Right lung (tissue), 2 donors: ENCODE measurements at regions not wholly inside any gene's neighbourhood (a gene's known extent, or its start where the extent isn't known, plus 50 kb on each side); places are given as distances from the start of the nearest gene placed in this dataset.
A peak's percentile ranks its signal among the peaks of the same experiment; 100 is the strongest.
"Not testable (repeated sequence)": the region's sequence is repeated elsewhere in the genome, so short reads cannot be mapped to it uniquely, and the experiment has no call there.

Source experiments
- DNase-seq, 2 donors: peaks; one replicate each; pipeline ENCODE4 v3.0.0-alpha.2; 2013

DNA sequence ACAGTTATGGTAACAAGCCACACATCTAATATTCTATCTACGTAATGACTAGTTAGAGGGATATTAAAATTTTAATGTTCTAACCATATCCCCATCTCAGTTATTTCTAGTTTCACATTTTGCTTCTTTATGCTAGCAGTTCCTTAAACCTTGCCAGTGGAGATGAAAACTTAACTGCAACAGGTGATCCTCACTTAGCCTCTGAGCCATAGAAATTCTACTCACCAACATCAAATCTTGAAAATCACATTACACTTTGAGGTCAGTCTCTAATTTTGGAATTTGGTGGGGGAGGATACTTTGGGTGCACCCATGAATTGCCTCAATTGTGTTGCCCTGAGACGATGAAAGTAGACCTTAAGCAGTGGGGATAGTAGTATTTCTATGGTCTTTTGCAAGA, 256.4 kb downstream of the GATA3 start:
- DNase-seq, result no peak

DNA sequence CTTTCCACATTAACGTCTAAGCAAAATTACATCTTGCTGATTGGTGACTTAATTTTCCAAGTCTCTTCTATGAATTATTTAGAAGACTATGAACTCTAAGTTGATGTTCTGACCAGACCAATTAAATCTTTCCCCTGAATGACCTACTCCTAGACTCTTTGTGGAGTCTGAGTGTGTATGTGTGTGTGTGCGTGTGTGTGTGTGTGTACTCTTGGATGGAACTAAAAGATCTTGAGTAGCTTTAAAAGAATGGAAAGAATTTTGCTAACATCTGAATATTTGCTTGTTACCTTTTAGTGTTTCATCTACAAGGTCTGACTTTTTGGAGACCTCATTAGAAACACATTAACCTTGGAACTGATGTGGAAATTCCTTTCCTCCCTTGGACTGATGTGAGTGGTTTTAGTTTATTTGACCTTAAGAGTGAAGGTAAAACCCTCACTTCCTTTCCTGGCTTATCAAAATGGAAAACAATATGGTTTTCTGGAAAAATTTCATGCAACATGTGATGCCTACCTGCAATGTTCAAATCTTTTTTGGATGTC, 257.1 kb downstream of the GATA3 start:
- DNase-seq, result no peak

DNA sequence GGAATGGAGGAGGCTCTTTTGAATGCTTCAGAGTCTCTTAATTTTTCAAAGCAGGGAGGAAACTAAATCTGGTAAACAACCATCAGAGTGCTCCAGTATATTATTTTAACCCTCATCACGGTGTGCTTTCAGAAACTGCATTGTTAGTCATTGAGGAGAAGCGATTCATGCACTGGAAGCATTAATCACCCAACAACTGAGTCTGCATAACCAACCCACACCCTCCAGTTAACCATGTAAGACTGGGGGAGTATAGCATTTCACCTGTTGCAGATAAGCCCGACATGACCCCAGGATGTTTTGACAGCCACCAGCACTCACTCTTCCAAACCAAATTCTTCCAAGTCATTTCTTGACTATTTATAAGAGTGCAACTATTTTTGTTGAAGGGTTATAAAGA, 257.6 kb downstream of the GATA3 start:
- no peak for DNase-seq

DNA sequence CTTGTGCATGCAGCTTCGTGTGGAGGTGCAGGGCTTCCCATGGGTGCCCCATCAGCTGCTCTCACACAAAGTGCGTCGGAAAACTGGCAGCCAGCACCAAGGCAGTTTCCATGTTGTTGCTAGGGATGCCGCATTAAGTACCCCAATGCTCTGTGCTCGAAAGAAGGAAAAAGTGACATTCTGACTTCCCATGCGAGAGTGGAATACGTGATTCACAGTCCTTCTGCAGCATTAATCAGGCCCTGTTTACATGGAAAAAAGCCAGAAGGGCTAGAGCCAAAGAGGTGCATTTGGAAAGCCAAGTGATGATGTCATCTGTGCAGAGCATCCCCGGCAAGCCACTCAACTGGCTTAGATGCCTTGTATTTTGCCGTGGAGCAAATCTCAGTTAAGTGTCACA, 258.3 kb downstream of the GATA3 start:
- DNase-seq, result no peak

DNA sequence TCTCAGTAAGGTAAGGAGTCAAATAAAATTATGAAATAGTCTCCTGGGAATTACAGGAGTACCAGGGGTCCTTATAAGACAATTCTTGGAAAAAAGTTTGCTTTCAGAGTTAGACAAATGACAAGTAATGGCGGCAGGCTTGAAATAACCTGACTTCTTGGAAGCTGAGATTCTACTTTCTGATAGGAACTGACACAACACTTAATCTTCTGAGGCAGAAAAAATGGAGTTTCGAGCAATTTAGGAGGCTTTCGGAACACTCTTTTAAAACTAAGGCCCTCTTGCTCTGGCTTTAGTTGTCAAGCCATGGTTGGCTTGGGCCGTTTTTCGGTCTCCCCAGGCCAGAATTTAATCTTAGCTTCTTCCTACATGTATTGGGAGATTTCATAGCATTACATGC, 260.0 kb downstream of the GATA3 start:
- no peak for DNase-seq

DNA sequence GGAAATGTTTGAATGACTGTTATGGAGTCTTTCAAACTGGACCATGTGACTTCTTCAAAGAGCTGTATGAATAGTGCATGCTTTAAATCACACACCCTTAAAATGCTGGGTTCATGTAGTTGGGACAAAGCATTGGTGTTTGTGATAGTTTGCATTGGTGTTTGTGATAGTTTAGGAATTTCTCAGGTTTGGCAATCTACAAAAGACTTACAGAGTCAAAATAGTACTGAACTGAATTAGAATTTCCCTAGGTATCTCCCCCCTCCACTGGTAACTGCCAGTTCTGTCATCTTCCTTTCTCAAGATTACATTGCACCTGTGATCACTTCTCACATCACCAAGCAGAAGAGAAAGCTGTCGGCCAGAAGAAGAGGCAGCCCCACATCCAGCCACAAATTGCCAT, 261.1 kb downstream of the GATA3 start:
- DNase-seq, result no peak

DNA sequence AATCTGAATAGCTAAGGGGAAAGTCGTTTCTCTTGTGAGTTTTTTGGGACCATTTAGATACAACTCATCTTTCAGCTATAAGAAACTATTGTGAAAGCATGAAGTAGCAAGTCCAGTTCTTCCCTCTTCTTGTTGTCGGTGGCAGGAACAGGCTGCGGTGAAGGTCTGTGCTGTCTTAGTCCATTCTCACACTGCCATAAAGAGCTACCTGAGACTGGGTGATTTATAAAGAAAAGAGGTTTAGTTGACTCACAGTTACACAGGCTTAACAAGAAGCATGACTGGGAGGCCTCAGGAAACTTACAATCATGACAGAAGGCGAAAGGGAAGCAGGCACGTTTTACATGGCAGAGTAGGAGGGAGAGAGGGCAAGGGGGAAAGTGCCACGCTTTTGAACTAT, 261.8 kb downstream of the GATA3 start:
- no peak for DNase-seq

DNA sequence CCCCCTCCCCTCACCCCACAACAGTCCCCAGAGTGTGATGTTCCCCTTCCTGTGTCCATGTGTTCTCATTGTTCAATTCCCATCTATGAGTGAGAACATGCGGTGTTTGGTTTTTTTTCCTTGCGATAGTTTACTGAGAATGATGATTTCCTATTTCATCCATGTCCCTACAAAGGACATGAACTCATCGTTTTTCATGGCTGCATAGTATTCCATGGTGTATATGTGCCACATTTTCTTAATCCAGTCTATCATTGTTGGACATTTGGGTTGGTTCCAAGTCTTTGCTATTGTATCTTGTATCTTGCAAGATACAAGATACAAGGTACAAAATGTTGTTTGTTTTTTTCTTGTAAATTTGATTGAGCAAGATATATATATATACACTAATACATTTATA, 263.9 kb downstream of the GATA3 start:
- not testable (repeated sequence) for DNase-seq

DNA sequence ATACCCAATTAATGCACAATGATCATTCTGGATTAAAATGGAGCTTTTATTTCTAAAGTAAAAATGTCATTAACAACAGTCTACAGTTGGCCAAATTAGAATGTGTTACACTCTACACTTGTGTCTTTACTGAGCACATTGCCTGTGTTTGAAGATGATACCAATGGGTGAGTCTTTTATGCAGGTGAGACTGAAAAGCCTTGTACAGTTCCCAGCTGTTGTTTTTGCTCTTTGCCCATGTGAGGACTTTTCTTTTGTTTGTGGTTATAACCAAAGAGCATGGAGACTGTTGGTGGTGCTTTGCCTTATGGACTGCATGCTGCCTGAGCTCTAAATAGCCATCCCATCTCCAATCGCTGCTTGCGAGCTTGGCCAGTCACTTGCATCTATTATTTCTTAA, 264.5 kb downstream of the GATA3 start:
- DNase-seq, result no peak

DNA sequence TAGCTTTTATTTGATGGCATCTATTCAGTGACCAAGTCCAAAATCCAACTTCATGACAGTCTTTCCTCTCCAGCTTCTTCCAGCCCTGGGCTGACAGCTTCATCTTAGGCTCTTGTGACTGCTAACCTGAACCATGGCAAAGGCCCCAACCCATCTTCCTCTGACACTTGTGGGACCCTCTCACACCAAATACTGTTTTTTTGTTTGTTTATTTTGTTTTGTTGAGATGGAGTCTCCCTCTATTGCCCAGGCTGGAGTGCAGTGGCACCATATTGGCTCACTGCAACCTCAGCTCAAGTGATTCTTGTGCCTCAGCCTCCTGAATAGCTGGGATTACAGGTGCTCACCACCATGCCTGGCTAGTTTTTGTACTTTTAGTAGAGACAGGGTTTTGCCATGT, 265.2 kb downstream of the GATA3 start:
- DNase-seq, result no peak

DNA sequence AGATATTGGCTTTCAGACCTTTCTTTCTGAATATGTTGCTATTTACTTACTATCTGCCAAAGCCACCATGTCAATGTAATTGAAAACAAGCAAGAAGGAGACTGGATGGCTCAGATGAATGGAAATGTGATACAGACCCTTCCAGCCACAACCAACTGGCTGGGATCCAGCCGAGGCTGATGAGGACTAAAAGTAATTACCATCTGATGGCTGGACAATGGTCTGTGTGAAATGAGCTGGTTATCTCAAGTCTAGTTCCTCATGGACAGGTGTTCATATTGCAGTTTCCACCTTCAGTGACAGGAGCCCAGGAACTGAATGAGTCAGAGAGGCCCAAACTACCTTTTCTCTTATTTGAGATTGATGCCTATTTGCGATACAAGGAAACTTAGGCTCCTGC, 267.5 kb downstream of the GATA3 start:
- DNase-seq, result no peak

DNA sequence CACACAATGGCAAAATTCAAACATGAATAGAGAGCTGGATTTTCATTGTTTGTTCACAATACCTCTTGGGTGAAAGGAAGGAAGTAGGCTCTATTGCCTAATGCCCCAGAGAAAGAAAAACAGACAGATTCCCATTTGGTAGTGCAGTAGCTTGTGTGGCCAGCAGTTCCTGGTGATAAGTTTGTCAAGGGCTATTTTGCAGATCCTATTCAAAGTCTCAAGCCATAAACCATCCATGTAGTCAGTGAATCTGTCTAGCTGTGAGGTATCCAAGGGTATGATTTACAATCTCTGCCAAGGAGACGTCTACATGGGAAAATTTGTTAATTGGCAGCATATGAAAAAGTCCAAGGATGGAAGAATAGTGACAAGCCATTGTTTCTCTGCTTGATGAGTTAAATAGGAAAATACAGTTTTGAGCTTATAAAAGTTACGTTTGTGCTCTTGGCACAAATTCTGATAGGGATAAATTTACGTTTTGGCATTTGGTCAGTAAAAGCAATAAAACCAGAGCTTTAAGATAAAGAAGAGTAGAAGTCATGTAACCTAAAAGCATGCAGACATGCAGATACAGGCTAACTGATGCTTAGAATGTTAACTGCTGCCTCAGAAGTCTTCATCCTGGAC, 269.1 kb downstream of the GATA3 start:
- DNase-seq, result no peak

DNA sequence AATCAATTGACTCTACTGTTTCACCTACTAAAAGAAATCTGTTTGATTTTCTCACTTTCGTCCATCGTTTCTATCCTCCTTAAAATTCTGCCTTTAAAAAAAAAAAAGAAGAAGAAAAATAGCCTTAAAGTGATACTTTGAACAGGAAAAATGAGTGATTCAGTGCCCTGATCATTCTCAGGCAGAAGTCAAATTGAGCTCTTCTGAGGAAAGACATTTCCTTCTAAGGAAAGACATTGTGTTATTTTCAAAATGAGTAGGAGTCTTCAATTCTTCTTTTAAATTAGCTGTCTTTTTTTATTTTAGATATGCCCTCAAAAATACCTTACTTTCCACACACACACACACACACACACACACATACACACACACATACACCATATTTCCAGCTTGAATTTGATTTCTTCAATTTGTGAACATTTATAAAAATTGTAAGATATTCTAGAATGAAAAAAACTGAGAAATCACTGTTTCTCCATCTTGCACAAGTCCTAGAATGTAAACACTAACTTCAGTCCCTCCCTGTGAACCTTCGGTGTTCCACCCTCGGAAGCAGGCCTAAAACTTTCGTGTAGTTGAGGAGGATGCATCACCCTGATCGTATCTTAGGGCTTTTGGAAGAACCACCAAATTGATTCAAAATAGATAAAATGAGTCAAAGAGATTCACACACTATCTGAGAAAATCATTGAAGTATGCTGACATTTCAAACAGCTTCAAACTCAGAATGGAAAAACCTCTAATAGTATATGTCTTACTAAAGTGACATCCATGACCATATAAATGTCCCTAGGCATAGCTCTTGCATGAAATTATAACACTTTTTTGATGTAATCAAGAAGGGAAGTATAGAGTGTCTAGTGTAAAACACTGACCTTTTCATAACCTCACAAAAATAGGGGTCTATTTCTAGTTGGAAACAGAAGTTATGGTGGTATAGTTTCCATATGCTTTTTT, 270.8 kb downstream of the GATA3 start:
- DNase-seq, result no peak

DNA sequence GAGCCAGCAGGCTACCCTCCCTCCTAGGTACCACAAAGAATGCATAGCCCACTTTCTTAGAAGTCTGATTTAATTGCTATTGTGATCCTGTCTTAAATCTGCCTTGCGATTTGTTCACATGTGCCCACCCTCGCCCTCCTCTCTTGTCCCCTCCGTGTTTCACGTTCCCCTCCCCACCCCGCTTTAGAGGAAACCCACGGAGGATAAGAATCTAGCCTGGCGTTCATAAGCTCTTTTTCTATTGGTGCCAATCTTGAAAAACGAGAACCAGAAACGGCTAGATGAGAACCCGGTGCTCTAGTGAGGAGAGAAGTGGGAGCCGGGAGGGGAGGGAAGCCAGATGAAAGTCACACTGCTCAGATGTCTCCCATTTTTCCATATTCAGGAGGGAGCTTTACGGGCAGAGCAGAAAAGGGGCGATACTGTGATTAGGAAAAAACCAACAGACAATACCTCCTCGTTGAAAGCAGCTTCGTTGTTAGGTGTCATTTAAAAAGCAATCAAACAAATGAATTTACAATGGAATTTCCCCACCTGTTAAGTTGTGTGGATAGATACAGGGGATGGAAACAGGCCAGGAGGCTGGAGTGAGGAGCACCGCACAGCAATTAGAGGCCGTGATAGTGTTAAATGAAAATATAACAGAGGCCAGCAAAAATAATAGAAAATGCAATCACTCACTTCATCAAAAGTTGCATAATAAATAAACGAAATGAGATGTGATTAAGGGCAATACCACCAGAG, 272.1 kb downstream of the GATA3 start:
- DNase-seq, result no peak

DNA sequence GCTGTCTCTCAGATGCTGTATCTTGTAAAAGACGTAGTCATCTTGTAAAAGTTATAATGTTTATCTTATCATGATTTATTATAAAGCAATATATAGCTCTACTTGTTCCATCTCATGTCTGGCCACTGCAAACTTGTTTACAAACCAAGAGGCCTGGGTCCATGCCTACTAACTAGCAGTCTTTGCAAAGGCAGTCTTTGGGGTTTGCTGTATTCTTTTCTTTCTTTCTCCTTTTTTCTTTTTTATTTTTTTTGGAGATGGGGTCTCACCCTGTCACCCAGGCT, 272.6 kb downstream of the GATA3 start:
- DNase-seq, result no peak

DNA sequence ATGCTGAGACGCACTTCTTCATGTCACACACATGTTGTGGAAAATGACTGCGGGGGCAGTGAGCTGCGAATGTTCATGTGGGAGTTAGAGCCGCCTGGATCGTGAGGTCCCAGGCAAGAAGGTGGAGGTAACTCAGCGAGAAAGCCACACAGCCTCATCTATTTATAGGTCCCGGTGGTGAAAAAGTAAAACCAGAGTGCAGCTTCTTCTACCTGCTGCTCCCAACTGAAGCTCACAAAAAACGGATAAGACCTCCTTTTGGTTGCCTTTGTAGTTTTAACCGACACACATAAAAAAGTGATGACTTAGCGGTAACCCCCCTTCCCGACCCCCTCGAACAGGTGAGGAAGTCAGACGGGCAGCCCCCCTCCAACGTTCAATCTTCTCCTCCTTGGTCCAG, 276.9 kb downstream of the GATA3 start:
- DNase-seq, result no peak

DNA sequence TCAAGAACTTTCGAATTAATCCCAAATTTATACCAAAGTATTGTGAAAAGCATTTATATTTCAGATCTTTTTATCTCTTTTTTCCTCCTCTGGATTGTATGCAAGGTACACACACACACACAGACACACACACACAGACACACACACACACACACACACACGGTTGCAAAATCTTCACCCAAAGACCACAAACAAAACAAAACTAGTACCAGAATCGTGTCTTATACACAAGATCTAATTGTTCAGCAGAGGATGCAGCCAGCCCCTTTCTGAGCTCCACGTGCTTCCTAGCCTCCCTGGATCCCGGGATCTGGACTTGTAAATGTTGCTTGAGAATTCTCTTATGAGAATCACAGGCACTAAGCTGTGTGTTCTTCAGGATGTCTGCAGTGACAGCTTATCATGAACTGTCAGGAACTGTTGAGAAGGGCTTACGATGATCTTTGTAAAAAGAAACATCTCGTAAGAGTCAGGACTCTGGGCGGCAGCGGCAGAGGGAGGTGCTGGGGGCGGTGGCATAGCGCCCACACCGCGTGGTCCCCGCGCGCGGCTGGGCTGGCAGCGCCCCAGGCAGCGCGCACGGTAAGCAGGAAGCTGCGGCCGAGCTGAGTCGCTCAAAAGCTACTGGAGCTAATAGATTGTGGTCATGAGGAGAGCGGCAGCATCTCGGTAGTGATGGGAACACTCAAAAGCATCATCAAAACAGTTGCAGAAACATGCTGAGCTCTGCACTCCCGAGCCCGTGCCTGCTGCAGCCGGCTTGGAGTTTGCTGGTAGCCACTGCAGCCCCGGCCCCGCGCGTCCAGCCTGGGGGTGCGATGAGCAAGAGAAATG, 277.6 kb downstream of the GATA3 start:
- peak; percentile 40 to 43 for DNase-seq

DNA sequence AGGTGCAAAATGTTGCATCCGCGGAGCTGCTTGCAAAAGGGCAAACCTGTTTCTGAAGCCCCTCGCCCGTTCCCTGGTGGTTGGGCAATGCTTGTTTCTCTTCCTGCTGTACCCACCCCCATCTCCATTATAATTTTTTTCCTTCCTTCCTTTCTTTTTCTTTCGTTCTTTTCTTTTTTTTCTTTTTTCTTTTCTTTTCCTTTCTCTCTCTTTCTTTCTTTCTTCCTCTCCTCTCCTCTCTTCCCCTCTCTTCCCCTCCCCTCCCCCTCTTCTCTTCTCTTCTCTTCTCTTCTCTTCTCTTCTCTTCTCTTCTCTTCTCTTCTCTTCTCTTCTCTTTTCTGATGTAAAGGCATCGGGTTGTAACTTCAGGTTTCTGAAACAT, 278.2 kb downstream of the GATA3 start:
- no peak for DNase-seq

DNA sequence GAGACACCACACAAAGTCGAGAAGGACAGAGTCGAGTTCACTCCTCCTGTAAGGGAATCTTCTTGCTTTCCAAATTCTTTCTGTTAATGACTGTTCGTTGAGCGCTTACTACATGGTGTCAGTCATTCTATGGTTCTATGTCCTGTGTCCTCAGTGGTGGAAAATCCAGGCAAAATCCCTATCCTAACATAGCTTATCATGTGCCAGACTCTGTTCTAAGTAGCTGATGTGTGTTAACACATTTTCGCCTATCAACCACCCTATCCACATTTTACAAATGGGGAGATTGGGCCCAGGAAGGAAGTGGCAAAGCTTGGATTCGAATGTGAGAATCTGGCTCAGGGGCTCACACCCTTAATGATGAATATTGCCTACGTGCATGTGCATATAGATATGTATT, 280.1 kb downstream of the GATA3 start:
- no peak for DNase-seq

DNA sequence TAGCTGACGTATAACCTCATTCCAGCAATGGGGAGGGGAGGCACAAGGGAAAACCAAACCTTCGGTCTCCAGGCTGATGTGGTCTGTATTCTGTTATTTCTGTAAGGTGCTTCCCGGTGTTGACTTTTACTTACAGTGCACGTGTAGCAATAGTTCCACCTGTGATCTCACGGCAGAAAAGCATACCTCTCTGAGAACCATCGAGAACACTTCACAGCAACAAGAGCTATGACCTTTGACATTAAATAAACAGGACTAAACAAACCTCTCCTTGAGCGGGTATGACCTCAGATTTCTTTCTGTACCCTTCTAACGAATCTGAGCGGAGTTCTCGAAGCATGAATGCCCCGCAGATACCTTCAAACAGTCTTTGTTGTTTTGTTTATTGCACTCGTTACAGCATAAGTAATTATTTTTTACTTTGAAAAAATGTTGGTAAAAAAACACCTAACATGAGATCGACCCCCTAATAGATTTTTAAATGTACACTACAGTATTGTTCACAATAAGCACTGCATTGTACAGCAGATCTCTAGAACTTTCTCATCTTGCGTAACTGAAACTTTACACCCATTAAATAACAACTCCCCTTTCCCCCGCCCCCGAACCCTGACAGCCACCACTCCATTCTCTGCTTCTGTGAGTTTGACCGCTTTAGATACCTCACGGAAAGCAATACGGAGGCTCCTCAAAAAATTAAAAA, 282.3 kb downstream of the GATA3 start:
- peak; percentile 60 to 61 for DNase-seq

DNA sequence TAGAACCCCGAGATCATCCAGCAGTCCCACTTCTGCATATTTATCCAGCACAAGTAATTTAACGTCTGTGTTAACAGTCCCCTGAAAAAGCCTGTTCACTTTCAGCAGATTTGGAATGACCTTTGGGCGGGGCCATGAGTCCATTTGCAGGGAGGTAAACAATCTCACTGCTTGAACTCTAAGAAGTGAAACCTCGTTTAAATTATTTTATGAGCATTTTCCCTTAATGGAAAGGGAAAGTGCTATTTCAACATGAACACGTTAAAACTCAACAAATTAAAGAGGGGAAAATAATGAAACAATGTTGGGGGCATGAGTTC, 282.8 kb downstream of the GATA3 start:
- DNase-seq, result no peak
